ENCODE measurements at regions not wholly inside any gene's neighbourhood (a gene's known extent, or its start where the extent isn't known, plus 50 kb on each side); places are given as distances from the start of the nearest gene placed in this dataset.

GRCh38 chr22:27454807-27455450 lies 346.6 kb downstream of the MN1 start:
- DNase-seq (ENCODE audit: low read depth in 4 of 4, low spot score in 1 of 4) = no peak

- no peak for DNase-seq (ENCODE audit: low read depth in 4 of 4, low spot score in 1 of 4)
Measured at GRCh38 chr22:27455526-27455925, 346.0 kb downstream of the MN1 start.

- DNase-seq (ENCODE audit: low read depth in 4 of 4, low spot score in 1 of 4) = no peak
Measured at GRCh38 chr22:27456696-27457503, 344.7 kb downstream of the MN1 start.

GRCh38 chr22:27459999-27460398 lies 341.6 kb downstream of the MN1 start:
- DNase-seq (ENCODE audit: low read depth in 4 of 4, low spot score in 1 of 4) = no peak

GRCh38 chr22:27460591-27461347 lies 340.8 kb downstream of the MN1 start:
- no peak for DNase-seq (ENCODE audit: low read depth in 4 of 4, low spot score in 1 of 4)

GRCh38 chr22:27461470-27461869 lies 340.1 kb downstream of the MN1 start:
- no peak for DNase-seq (ENCODE audit: low read depth in 4 of 4, low spot score in 1 of 4)

- no peak for DNase-seq (ENCODE audit: low read depth in 4 of 4, low spot score in 1 of 4)
Measured at GRCh38 chr22:27462190-27462589, 339.4 kb downstream of the MN1 start.

GRCh38 chr22:27463121-27463660 lies 338.4 kb downstream of the MN1 start:
- no peak for DNase-seq (ENCODE audit: low read depth in 4 of 4, low spot score in 1 of 4)

GRCh38 chr22:27466229-27466628 lies 335.3 kb downstream of the MN1 start:
- no peak for DNase-seq (ENCODE audit: low read depth in 4 of 4, low spot score in 1 of 4)

- DNase-seq (ENCODE audit: low read depth in 4 of 4, low spot score in 1 of 4) = no peak
Measured at GRCh38 chr22:27466778-27467438, 334.6 kb downstream of the MN1 start.

- no peak for DNase-seq (ENCODE audit: low read depth in 4 of 4, low spot score in 1 of 4)
Measured at GRCh38 chr22:27467711-27468110, 333.8 kb downstream of the MN1 start.

GRCh38 chr22:27468712-27469111 lies 332.8 kb downstream of the MN1 start:
- DNase-seq (ENCODE audit: low read depth in 4 of 4, low spot score in 1 of 4) = no peak

- DNase-seq (ENCODE audit: low read depth in 4 of 4, low spot score in 1 of 4) = no peak
Measured at GRCh38 chr22:27470169-27470772, 331.3 kb downstream of the MN1 start.

- DNase-seq (ENCODE audit: low read depth in 4 of 4, low spot score in 1 of 4) = no peak
Measured at GRCh38 chr22:27472975-27473374, 328.6 kb downstream of the MN1 start.

GRCh38 chr22:27473533-27473932 lies 328.0 kb downstream of the MN1 start:
- DNase-seq (ENCODE audit: low read depth in 4 of 4, low spot score in 1 of 4) = no peak

- no peak for DNase-seq (ENCODE audit: low read depth in 4 of 4, low spot score in 1 of 4)
Measured at GRCh38 chr22:27474112-27474571, 327.4 kb downstream of the MN1 start.

- DNase-seq (ENCODE audit: low read depth in 4 of 4, low spot score in 1 of 4) = no peak
Measured at GRCh38 chr22:27474711-27475547, 326.6 kb downstream of the MN1 start.

GRCh38 chr22:27475548-27475897 lies 326.0 kb downstream of the MN1 start:
- no peak for DNase-seq (ENCODE audit: low read depth in 4 of 4, low spot score in 1 of 4)

GRCh38 chr22:27476318-27476717 lies 325.2 kb downstream of the MN1 start:
- DNase-seq (ENCODE audit: low read depth in 4 of 4, low spot score in 1 of 4) = no peak

- no peak for DNase-seq (ENCODE audit: low read depth in 4 of 4, low spot score in 1 of 4)
Measured at GRCh38 chr22:27476729-27477128, 324.8 kb downstream of the MN1 start.

All from stimulated activated CD4-positive, alpha-beta T cell treated with anti-CD3 and anti-CD28 coated beads, Interleukin-1b, Interleukin-23, amount 100 ng/mL, for 24 hours (primary cell).